GM19452 (cell line): ENCODE measurements at regions not wholly inside any gene's neighbourhood (a gene's known extent, or its start where the extent isn't known, plus 50 kb on each side); places are given as distances from the start of the nearest gene placed in this dataset.

ENCODE experiments used
- ATAC-seq: cut with Tn5 transposase; IDR thresholded peaks from one replicate; pipeline ENCODE4 v1.9.1; 2021; ENCODE audit not compliant: unreplicated experiment

GRCh38 chr13:105414639-105415038 lies 1120.8 kb downstream of the EFNB2 start:
- no peak for ATAC-seq

- ATAC-seq, result no peak
These were observed 1123.3 kb downstream of the EFNB2 start for GRCh38 chr13:105412171-105412570.

- no peak for ATAC-seq
These were observed 1124.9 kb downstream of the EFNB2 start for GRCh38 chr13:105410602-105411001.

- ATAC-seq, result no peak
These were observed 1128.9 kb downstream of the EFNB2 start for GRCh38 chr13:105406551-105406950.

DNA sequence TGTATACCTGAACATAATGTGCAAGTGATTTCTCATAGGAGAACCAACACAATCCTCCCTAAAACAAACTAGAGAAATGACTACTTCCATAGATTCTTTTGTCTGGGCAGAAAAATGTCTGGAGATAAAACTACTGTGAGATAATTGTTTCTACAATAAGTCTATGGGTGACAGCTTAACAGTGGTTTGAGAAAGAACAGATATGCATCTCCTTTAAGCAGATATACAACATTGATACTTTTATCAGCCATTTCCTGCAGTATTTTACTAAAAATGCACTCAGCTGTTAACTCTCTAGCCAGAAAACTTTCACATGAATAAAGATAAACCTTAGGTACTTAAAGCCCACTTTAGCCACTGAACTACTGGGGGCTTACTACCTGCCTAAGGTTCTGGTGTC lies 1132.4 kb downstream of the EFNB2 start:
- ATAC-seq, result no peak

DNA sequence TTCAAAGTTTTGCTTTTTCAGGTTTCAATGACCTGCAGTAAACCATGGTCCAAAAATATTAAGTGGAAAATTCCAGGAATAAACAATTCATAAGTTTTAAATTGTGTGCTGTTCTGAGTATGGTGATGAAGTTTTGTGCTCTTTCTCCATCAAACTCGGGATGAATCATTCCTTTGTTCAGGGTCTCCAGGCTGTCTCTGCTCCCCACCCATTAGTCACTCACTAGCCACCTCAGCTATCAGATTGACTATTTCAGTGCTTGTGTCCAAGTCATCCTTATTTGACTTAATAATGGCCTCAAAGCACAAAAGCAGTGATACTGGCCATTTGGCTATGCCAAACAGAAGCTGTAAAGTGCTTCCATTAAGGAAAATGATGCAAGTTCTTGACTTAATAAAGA lies 1140.4 kb downstream of the EFNB2 start:
- ATAC-seq, result no peak

DNA sequence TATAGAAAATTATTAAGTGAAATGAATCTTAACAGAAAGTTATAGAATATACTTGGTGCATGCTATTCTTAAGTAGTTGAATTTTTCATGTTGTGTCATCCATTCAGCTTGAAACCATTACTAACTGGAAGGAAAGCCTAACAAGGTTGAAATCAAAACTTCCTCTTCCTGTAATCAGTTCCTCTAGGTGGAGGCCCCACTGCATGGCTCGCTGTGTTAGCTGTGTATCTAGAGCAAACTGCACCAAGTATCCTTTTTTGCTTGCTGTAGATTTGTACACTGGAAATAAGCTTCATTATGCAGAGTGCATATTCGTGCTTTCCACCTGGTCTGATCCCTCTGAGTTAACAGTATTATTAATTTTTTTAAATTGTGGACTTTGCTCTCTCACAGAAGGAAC lies 1146.1 kb downstream of the EFNB2 start:
- ATAC-seq, result no peak

DNA sequence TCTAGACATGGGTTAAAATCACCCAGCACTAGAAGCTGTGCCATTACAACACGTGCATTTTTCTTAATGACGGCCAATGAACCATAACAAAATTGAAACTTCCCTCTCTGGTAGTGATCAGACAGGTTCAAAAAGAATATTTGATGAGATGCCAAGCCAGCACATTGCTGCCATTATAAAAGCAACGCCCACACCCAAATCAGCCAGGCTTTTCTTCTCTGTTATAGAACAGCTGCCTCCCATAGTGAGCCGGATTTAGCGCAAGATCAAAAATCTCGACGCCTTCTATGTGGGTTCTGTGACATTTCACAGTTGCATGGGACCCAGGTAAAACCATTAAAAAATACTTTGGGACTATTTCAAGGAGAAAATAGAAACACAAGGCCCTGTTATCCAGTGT lies 1158.0 kb downstream of the EFNB2 start:
- no peak for ATAC-seq

DNA sequence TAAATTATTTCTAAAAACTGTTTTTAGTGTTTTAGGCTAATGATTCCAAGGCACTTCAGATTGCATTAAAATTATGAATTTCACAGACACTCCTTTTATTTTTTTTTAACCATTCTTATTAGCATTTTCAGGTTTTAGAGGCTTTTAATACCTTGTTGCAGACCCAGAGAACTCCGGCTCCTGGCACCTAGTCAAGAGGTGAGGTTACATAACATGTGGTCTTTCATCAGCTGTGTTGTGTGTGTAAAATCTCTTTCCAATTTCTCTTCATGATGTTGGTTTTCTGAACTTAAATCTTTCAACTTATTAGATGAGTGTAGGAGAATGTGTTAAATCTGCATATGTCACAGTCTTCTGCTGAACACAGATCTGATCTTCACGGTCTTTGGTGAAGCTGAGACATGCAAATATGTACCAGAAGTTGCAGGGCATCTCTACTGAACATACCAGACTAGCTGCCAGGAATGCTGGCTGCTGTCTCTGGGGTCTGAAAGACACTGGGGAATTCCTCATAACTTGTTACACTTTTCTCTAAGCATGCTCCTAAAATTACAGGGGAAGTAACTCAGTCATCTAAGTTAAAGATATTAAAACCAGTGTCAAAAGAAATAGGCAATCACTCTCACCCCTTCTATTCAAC lies 1165.3 kb downstream of the EFNB2 start:
- no peak for ATAC-seq

DNA sequence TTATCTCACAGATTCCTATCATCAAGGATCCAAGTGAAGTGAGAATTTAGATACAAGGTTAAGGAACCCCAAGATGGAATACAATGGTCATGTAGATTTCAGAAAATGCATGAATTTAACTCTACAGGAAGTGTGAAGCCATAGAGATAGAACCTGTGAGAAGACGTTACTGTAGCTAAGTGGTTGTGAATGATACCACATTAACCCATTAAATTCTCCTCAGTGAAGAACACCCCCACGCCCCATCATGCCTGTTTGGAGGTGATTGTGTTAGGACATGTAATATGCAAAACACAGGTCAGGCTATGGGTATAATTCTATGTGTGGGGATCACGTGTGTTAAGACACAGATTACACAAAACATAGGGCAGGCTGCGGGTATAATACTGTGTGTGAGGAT lies 1166.7 kb downstream of the EFNB2 start:
- ATAC-seq, result no peak

- no peak for ATAC-seq
These were observed 1169.6 kb downstream of the EFNB2 start for GRCh38 chr13:105365831-105366230.

- ATAC-seq, result no peak
These were observed 1170.4 kb downstream of the EFNB2 start for GRCh38 chr13:105365021-105365550.

GRCh38 chr13:105364191-105364590 lies 1171.3 kb downstream of the EFNB2 start:
- ATAC-seq, result no peak

DNA sequence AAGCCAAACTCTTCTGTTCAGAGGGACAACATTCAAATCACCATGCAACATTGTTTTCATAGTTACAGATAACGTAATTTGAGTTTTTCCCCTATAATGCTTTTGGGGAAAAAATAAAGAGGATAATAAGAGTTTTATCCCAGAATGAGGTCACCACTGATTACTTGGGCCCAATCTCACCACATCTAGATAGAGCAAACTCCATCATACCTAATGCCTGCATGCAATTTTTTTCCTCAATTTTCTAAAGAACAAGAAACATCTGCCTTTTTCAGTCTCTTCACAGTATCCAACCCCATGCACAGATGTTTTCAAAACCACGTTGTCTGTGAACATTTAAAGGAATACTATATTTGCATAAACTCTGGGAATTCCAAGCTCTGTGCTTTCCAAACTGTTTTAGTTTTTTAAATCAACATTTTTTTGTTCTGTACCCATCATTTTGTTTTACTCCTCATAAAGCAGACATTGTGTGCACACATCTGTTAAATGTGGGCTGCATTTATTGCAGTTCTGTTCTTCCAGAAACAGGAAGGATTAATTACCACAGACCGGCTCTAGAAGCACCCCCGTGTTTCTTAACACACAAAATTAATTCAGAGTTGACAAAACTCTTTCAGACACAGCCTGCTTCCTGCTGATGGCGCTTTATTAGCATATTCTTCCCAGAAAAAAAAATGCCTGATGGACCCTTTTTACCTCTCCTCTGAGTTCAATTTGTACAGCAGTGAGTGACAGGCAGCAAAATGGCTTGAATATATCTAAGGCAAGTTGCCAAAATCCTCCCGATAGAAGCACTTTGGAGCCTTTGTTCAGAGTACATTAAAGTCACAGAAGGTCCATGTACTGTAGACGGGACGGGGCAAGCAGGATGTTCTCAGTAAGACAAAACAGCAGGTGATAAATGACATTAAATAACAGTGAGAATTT lies 1171.9 kb downstream of the EFNB2 start:
- no peak for ATAC-seq

GRCh38 chr13:105353654-105354053 lies 1181.8 kb downstream of the EFNB2 start:
- ATAC-seq, result no peak

DNA sequence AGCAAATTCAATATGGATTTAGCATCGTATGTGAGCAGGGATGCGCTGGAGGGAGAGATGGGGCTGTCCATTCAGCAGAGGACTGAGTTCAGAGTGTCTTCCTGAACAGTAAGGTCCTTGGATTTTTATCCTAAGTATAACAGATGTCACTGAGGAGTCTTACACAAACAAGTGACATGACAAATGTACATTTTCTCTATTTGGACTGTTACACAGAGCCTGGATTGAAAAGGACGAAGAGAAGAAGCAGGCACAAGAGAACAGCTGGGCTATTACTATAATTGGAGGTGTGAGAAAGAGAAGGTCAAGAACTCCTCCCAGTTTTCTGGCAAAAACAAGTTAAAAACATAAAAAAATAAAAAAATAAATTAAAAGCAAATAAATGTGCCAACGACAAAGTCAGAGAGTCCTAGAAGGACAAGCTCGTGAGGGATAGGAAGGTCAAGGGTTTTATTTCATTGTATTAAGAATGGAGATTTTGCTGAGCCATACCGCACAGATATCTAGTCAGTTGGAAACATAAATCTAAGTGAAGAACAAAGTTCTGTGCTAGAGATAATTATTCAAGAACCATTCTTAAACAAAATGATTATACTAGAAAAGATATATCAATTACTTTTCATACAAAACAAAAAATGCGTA lies 1186.3 kb downstream of the EFNB2 start:
- no peak for ATAC-seq

GRCh38 chr13:105346141-105346775 lies 1189.2 kb downstream of the EFNB2 start:
- ATAC-seq, result no peak

- ATAC-seq, result no peak
These were observed 1189.7 kb downstream of the EFNB2 start for GRCh38 chr13:105345730-105346129.

GRCh38 chr13:105345131-105345530 lies 1190.3 kb downstream of the EFNB2 start:
- ATAC-seq, result no peak

DNA sequence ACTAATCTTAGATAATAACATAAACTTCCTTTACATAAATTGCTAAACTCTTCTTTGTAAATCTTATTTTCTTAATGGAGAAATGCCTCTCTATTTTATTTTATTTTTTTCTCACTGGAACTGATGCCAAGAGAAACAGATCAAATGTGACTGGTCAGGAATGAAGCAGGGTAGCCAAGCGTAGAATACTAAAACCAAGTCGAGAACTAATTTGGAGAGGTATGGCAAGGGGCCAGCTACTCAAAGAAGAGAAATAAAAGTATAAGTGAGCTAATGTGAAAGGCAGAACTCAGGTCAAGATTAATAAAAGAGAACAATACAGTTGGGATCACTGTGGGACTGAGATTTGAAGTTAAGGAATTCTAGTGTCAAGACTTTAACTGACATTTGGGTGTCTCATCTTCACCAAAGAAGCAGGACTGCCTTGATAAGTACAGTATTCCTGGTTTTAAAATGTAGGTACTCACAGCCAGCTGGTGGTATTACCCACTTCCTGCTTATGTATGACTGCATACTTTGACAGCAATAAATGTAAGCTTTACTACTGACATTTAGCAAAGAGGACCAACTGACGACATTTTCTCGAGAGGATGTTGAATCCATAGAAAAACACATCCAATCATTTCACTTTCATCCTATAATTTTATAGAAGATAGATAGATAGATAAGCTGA lies 1192.2 kb downstream of the EFNB2 start:
- ATAC-seq, result no peak
